ENCODE measurements at regions not wholly inside any gene's neighbourhood (a gene's known extent, or its start where the extent isn't known, plus 50 kb on each side); places are given as distances from the start of the nearest gene placed in this dataset.

DNA sequence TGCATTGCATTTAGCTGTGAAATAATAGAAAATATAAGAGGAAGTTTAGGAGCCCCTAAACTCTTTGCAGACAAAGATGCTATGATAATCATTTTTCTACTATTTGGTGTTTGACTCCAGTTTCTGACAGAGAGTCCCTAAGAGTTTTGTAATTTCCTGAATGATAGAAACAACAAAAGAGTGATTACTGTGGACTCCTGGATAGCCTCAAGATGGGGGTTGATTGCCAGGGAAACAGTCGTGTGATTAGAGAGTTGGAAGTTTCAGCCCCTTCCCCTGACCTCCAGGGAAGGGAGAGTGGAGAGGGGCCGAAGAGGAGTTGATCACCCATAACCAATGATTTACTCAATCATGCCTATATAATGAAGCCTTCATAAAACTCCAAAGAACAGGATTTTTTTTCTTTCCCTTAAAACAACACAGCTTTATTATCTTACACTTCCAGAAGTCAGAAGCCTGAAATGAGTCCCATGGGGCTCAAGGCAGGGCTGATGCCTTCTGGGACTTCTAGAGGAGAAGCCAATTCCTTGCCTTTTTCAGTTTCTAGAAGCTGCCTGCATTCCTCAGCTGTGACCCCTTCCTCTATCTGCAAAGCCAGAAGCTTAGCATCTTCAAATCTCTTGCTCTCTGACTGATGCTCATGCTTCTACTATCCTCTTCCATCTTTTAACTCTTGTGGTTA, 292.3 kb upstream of the ZPLD1 start:
- no peak overlapping the region for H3K27ac ChIP-seq
- 58% methylated on average over 2 of the region's 2 CpGs for WGBS
- no peaks in the 10 kb centered on the region for H3K27me3 ChIP-seq
- H3K4me1 ChIP-seq, result peaks cover 4% of the 10 kb centered on the region
- DNase-seq (ENCODE audit: low spot score in 2 of 2), result no peak
- TF ChIP-seq EP300 (IDR thresholded peaks at IDR 0.05) (no peak), CTCF (IDR thresholded peaks at IDR 0.05) (no peak), POLR2A (IDR thresholded peaks at IDR 0.05) (no peak)
- no peak overlapping the region for H3K4me3 ChIP-seq
- no peaks in the 10 kb centered on the region for H3K36me3 ChIP-seq
- H3K9me3 ChIP-seq, result no peaks in the 10 kb centered on the region

GRCh38 chr3:102143536-102143935, 291.3 kb upstream of the ZPLD1 start:
- TF ChIP-seq EP300 (IDR thresholded peaks at IDR 0.05), result no peak
- no peak for TF ChIP-seq POLR2A (IDR thresholded peaks at IDR 0.05)
- no peak for TF ChIP-seq CTCF (IDR thresholded peaks at IDR 0.05)
- no peak for TF ChIP-seq POLR2AphosphoS5 (IDR thresholded peaks at IDR 0.05)
- WGBS, result 87% methylated on average over 1 of the region's 1 CpG
- no peak overlapping the region for H3K4me3 ChIP-seq
- no peaks in the 10 kb centered on the region for H3K27me3 ChIP-seq
- peaks cover 4% of the 10 kb centered on the region for H3K4me1 ChIP-seq
- H3K9me3 ChIP-seq, result no peaks in the 10 kb centered on the region
- H3K27ac ChIP-seq, result no peak overlapping the region
- no peak for DNase-seq (ENCODE audit: low spot score in 2 of 2)
- H3K36me3 ChIP-seq, result no peaks in the 10 kb centered on the region

- Histone ChIP-seq H3K4me1 (peaks cover 4% of the 10 kb centered on the region), H3K36me3 (no peaks in the 10 kb centered on the region), H3K27ac (no peak overlapping the region), H3K9me3 (no peaks in the 10 kb centered on the region), H3K27me3 (no peaks in the 10 kb centered on the region), H3K4me3 (no peak overlapping the region)
- WGBS, result 92% methylated on average over 3 of the region's 3 CpGs
- no peak for DNase-seq (ENCODE audit: low spot score in 2 of 2)
- TF ChIP-seq EP300 (IDR thresholded peaks at IDR 0.05), result no peak
- TF ChIP-seq POLR2A (IDR thresholded peaks at IDR 0.05), result no peak
- no peak for TF ChIP-seq CTCF (IDR thresholded peaks at IDR 0.05)
- no peak for TF ChIP-seq POLR2AphosphoS5 (IDR thresholded peaks at IDR 0.05)
Measured at GRCh38 chr3:102144063-102144462, 290.8 kb upstream of the ZPLD1 start.

GRCh38 chr3:102148598-102149337, 286.0 kb upstream of the ZPLD1 start:
- TF ChIP-seq CTCF (IDR thresholded peaks at IDR 0.05) (no peak), POLR2AphosphoS5 (IDR thresholded peaks at IDR 0.05) (no peak), POLR2A (IDR thresholded peaks at IDR 0.05) (no peak), EP300 (IDR thresholded peaks at IDR 0.05) (no peak)
- Histone ChIP-seq H3K4me1 (no peaks in the 10 kb centered on the region), H3K36me3 (no peaks in the 10 kb centered on the region), H3K9me3 (no peaks in the 10 kb centered on the region), H3K27ac (no peak overlapping the region), H3K4me3 (no peak overlapping the region), H3K27me3 (no peaks in the 10 kb centered on the region)
- DNase-seq (ENCODE audit: low spot score in 2 of 2), result no peak
- 94% methylated on average over 3 of the region's 3 CpGs for WGBS

GRCh38 chr3:102151935-102152334, 282.9 kb upstream of the ZPLD1 start:
- no peak overlapping the region for H3K4me3 ChIP-seq
- TF ChIP-seq POLR2A (IDR thresholded peaks at IDR 0.05) (no peak), CTCF (IDR thresholded peaks at IDR 0.05) (no peak), POLR2AphosphoS5 (IDR thresholded peaks at IDR 0.05) (no peak), EP300 (IDR thresholded peaks at IDR 0.05) (no peak)
- H3K36me3 ChIP-seq, result no peaks in the 10 kb centered on the region
- DNase-seq (ENCODE audit: low spot score in 2 of 2), result no peak
- no peaks in the 10 kb centered on the region for H3K9me3 ChIP-seq
- no peaks in the 10 kb centered on the region for H3K27me3 ChIP-seq
- H3K4me1 ChIP-seq, result peaks cover 3% of the 10 kb centered on the region
- 78% methylated on average over 1 of the region's 1 CpG for WGBS
- H3K27ac ChIP-seq, result no peak overlapping the region
